Type B pancreatic cell (in vitro differentiated cells): ENCODE measurements at regions not wholly inside any gene's neighbourhood (a gene's known extent, or its start where the extent isn't known, plus 50 kb on each side); places are given as distances from the start of the nearest gene placed in this dataset.

Source experiments
- DNase-seq: peaks from one replicate; pipeline ENCODE4 v3.0.0; 2021; ENCODE audit warnings: mixed read lengths; ENCODE audit not compliant: unreplicated experiment; ENCODE audit errors: extremely low spot score
- H3K27ac Mint-ChIP-seq: 2 replicates; pipeline ENCODE4 v1.8.0; 2021; ENCODE audit warnings: mild to moderate bottlenecking, mixed read lengths
- H3K27me3 Mint-ChIP-seq: 2 replicates; pipeline ENCODE4 v1.8.0; 2021; ENCODE audit warnings: mixed read lengths
- H3K36me3 Mint-ChIP-seq: 2 replicates; pipeline ENCODE4 v1.8.0; 2021; ENCODE audit warnings: mixed read lengths
- H3K4me1 Mint-ChIP-seq: one replicate; pipeline ENCODE4 v1.8.0; 2021; ENCODE audit warnings: mixed read lengths; ENCODE audit not compliant: unreplicated experiment
- H3K4me3 Mint-ChIP-seq: 2 replicates; pipeline ENCODE4 v1.8.0; 2021; ENCODE audit warnings: mild to moderate bottlenecking, mixed read lengths
- H3K9me3 Mint-ChIP-seq: 2 replicates; pipeline ENCODE4 v1.8.0; 2021; ENCODE audit warnings: mixed read lengths
- CTCF ChIP-seq: fragments of 200-600 bp; sonication (generic); conservative IDR thresholded peaks from 2 replicates; pipeline ENCODE4 v1.5.0; 2021; ENCODE audit warnings: antibody characterized with exemption, mild to moderate bottlenecking

- no peak for DNase-seq
- no peaks in the 10 kb centered on the region for H3K36me3 Mint-ChIP-seq
- no peak for TF ChIP-seq CTCF
- no peaks in the 10 kb centered on the region for H3K9me3 Mint-ChIP-seq
- H3K27ac Mint-ChIP-seq: no peak overlapping the region
- H3K27me3 Mint-ChIP-seq: peaks cover 17% of the 10 kb centered on the region
- H3K4me3 Mint-ChIP-seq: no peak overlapping the region
- H3K4me1 Mint-ChIP-seq: peaks cover 3% of the 10 kb centered on the region
Observed at GRCh38 chr17:79415365-79415764, 195.5 kb downstream of the RBFOX3 start.

GRCh38 chr17:79414793-79415211 lies 196.0 kb downstream of the RBFOX3 start:
- no peaks in the 10 kb centered on the region for H3K4me1 Mint-ChIP-seq

GRCh38 chr17:79414063-79414792 lies 196.6 kb downstream of the RBFOX3 start:
- no peak for TF ChIP-seq CTCF
- Mint-ChIP-seq H3K4me1 (no peaks in the 10 kb centered on the region), H3K4me3 (no peak overlapping the region), H3K27ac (no peak overlapping the region), H3K27me3 (peaks cover 26% of the 10 kb centered on the region), H3K36me3 (no peaks in the 10 kb centered on the region), H3K9me3 (no peaks in the 10 kb centered on the region)
- DNase-seq: no peak

More at GRCh38 chr17:79414793-79415211, 196.0 kb downstream of the RBFOX3 start:
- DNase-seq: no peak
- Mint-ChIP-seq H3K27ac (no peak overlapping the region), H3K27me3 (peaks cover 23% of the 10 kb centered on the region), H3K9me3 (no peaks in the 10 kb centered on the region), H3K36me3 (no peaks in the 10 kb centered on the region), H3K4me3 (no peak overlapping the region)
- TF ChIP-seq CTCF: no peak

- no peak for TF ChIP-seq CTCF
- Mint-ChIP-seq H3K36me3 (no peaks in the 10 kb centered on the region), H3K27ac (no peak overlapping the region), H3K4me1 (no peaks in the 10 kb centered on the region), H3K4me3 (no peak overlapping the region), H3K27me3 (peaks cover 32% of the 10 kb centered on the region), H3K9me3 (no peaks in the 10 kb centered on the region)
- no peak for DNase-seq
Observed at GRCh38 chr17:79413611-79414010, 197.2 kb downstream of the RBFOX3 start.

GRCh38 chr17:79412886-79413390 lies 197.9 kb downstream of the RBFOX3 start:
- Mint-ChIP-seq H3K4me3 (no peak overlapping the region), H3K36me3 (no peaks in the 10 kb centered on the region), H3K27ac (no peak overlapping the region), H3K9me3 (no peaks in the 10 kb centered on the region), H3K27me3 (peaks cover 34% of the 10 kb centered on the region), H3K4me1 (no peaks in the 10 kb centered on the region)
- no peak for TF ChIP-seq CTCF
- no peak for DNase-seq
